ACHN (cell line): ENCODE measurements at regions not wholly inside any gene's neighbourhood (a gene's known extent, or its start where the extent isn't known, plus 50 kb on each side); places are given as distances from the start of the nearest gene placed in this dataset.

ENCODE experiments used
- DNase-seq: peaks from one replicate; pipeline ENCODE4 v3.0.0-alpha.2; 2015
- in situ Hi-C: cut with HindIII; loops from 2 replicates; pipeline ENCODE4 v1.10.0; 2017; ENCODE audit warnings: low sequenced_read_pairs, low pct_ligation_motif_present, low pct_unique_long_range_greater_than_20kb

DNA sequence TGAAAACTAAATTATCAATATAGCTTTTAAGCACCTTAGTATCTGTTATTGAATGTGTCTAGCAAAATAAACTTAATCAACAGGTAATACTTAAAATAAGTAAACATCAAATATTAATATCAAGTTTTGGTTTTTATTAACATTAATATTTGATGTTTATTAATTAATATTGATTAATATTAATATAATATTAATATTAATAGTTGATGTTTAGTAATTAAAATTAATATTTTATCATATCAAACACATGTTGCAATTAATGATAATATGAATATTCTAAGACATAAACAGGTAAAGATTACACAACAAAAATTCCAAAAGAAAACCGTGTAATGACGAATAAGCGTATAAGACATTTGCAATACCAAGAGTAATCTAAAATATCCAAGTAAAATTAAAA, 222.8 kb upstream of the PRR20A start:
- no peak for DNase-seq
- in situ Hi-C loops, result no loop called here

- no peak for DNase-seq
- in situ Hi-C loops, result no loop called here
These were observed 217.0 kb upstream of the PRR20A start for GRCh38 chr13:56923626-56924140.

- no peak for DNase-seq
- in situ Hi-C loops, result no loop called here
These were observed 216.3 kb upstream of the PRR20A start for GRCh38 chr13:56924401-56924800.

DNA sequence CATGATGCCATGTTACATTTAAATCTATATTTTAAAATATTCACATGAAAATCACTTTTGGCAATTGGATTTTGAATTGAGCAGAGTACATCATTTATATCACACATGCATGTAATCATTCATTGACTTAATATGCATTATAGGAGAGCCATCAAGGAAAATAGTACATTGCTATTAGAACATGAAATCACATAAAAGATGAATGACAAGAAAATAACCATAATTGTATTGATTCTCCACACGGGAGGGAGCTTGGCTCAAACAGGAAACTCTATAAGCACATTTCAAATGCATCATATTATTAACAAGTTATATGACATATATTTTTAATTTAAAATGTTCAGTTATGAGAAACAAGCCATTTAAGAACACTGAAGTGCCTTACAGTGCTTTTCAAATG, 208.6 kb upstream of the PRR20A start:
- in situ Hi-C loops, result no loop called here

DNA sequence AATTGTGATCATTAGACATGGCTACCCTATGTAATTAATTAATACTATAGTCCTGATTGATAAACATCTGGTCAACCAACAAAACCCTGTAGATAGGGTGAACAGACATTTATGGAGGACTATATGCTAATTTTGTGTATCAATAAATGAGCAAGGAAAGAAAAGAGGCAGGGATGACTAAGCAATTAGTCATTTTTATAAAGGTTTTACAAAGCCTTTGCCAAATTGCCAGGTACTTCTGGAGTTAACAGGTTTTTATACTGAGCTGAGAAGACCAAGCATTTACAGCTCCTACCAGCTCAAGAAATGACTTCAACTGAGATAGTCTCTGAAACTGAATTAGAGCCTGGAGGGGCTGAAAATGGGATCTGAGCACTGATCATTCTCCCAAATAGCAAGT, 186.8 kb upstream of the PRR20A start:
- in situ Hi-C loops, result no loop called here
- DNase-seq, result no peak

More for the DNA sequence above, 208.6 kb upstream of the PRR20A start:
- DNase-seq, result no peak

DNA sequence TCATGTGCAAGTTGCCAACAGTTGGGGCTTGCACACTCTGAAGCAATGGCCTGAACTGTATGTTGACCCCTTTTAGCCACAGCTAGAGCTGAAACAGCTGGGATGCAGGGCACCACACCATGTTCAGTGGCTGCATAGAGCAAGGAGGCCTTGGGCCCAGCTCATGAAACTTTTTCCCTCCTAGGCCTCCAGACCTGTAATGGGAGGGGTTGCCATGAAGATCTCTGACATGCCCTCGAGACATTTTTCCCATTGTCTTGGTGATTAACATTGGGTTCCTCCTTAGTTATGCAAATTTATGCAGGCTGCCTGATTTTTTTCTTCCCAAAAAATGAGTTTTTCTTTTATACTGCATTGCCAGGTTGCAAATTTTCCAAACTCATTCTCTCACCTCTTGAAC, 165.1 kb upstream of the PRR20A start:
- no peak for DNase-seq
- in situ Hi-C loops, result no loop called here

- DNase-seq, result no peak
- in situ Hi-C loops, result no loop called here
These were observed 159.9 kb upstream of the PRR20A start for GRCh38 chr13:56980856-56981255.

DNA sequence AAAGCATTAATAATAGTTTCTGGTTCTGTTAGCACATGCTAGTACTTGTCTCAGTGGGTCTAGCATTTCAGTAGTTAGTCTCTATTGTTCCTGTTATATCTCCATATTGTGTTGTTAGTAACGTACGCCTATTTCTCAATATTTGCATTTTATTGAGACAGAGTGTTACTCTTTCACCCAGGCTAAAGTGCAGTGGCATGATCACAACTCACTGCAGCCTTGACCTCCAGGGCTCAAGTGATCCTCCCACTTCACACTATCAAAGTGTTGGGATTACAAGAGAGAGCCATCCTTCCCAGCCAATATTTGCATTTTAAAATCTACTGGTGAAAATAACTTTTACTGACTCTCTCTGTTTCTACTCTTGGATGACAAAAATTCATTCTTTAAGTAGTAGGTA, 154.6 kb upstream of the PRR20A start:
- in situ Hi-C loops, result no loop called here
- no peak for DNase-seq

DNA sequence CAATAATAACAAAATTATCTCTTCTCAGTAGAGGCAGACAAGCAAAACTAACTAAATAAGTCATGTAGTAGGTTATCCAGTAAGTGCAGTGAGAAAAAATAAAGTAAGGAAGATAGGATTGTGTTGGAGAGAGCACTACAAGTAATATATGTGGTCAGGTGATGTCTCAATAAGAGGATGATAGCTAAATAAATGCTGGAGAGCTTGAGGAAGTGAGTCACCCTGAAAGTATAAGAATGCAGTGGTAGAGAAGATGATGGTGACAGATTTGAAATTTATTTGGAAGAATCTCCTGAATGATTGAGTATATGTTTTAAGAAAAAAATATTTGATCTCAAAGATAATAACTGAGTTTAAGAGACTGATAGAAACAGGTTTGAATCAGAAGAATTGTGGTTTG, 152.2 kb upstream of the PRR20A start:
- in situ Hi-C loops, result no loop called here
- DNase-seq, result no peak

- in situ Hi-C loops, result no loop called here
- no peak for DNase-seq
These were observed 137.0 kb upstream of the PRR20A start for GRCh38 chr13:57003682-57004081.

DNA sequence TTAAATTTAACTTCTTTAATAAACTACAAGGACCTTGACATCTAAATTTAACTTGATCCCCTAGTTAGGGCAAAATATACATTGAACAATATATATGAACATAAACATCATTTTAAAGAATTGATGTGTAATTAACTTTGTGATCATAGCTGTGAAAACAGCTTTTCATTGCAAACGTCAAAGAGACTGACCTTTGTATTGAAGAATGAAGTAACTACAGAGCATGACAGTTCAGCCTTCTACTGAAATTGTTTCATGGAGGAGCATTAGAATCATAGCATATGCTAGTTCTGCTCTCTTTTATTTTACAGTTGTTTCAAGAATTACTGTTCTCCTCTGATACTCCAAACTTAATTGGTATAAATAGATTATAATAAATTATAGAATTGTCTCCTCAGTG, 123.4 kb upstream of the PRR20A start:
- in situ Hi-C loops, result no loop called here
- no peak for DNase-seq

- in situ Hi-C loops, result no loop called here
These were observed 121.8 kb upstream of the PRR20A start for GRCh38 chr13:57018915-57019314.

DNA sequence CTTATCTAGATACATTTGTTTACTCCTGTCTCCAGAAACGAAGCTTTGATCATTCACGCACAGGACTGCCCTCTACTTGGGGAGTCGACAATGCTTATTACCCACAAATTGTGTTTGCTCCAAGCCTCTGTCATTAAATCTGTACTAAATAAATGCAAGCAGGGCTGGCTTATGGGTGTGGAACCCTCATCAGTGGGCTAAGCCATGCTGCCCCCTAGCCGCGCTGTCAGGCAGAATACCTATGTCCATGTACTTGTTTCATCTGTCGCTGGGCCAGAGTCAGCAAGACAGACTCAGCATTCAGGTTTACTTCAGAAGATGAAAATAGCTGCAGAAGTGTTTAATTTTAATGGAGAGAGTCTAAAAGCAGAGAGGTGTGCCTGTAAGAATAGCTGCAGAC, 110.0 kb upstream of the PRR20A start:
- no peak for DNase-seq
- in situ Hi-C loops, result no loop called here

More at GRCh38 chr13:57018915-57019314, 121.8 kb upstream of the PRR20A start:
- DNase-seq, result no peak

GRCh38 chr13:57036290-57036689, 104.4 kb upstream of the PRR20A start:
- in situ Hi-C loops, result no loop called here

DNA sequence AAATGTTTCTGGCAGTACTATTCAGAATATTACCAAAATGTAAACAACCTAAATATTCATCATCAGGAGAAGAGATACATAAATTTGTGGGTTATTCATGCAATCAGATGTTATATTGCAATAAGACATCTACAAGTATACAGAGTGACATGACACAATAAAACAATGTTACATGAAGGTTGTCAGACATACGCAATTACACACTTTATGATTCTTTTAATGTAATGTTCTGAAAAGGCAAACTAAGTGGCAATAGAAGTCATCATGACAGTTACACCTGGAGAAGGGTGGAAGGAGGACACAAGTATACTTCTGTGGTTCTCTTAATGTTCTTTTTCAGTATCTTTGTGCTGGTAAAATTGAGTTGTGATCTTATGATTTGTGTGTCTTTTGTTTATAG, 95.8 kb upstream of the PRR20A start:
- no peak for DNase-seq
- in situ Hi-C loops, result no loop called here

More at GRCh38 chr13:57036290-57036689, 104.4 kb upstream of the PRR20A start:
- no peak for DNase-seq

DNA sequence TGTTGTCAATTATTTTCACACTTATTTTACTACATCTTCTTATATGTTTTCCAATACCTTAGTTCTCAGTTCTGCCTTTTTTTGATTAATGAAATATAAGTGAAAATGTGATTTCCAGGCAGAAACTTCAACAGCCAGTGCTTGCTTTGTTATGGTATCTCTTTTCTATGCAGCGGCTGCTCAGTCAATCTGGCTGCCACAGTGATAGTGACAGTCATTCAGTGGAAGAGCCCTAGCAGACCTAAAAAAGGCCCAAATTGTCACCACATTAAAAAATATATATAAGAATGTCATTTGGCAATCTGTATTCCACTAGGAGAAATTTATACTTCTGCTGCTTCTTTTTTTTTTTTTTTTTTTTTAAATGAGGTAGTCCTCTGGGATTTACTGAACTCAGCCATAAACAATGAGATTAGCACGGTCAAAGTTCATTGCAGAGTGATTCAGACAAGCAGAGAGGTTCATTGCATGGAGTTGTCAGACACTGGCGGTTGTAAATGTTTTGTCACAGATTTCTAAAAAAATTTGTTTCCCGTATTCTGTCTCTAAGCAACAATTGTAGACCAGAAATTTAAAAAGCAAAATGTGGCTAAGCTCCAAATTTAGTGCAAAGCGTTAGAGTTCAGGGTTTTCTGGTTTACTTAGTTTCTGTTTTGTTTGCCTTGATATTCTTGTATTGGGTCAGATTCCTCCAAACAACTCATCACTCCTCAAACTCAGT, 94.7 kb upstream of the PRR20A start:
- no peak for DNase-seq
- in situ Hi-C loops, result no loop called here

DNA sequence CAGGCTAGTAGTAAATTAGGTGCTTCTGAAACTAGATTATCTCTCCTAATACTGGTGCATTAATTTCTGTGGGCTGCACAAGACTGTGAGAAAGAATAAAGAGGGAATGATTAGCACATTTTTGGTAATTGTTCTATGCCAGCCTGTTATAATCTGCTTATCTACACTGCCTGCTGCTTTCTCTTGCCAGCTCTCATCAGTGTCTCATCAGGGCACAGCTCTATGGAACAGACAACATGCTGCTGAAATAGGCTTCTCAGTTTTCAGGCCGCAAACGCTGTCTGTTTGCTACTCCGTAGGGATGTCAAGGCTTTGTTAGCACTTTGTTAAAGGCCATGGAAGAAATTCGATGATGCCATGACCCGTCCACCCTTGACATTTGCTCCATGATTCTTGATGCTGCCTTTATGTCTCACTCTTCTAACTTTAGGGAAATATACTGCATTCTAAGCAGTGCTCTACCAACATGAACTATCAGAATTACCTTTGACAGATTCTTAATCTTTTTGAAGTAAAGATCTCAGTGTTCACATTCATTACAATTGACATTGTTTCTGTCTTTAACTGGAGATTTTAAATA, 84.0 kb upstream of the PRR20A start:
- DNase-seq, result no peak
- in situ Hi-C loops, result no loop called here

DNA sequence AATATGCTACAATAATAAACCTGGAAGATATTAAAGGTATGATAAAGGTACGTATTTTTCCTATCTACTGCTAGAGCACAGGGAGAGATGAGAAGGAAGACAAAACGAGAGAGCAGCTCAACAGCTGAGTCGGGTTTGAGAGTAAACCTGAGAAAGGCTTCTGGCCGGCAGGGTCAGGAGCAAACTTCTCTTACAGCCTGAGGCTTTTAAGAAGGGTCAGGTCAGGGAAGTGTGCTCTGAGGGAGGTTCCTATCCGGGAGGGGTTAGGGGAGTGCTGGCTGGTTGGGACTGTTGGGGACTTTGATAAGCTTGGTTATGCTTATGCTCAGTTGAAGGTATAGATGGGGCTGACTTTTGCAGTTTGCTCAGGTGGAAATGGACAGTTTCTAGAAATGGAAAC, 77.7 kb upstream of the PRR20A start:
- in situ Hi-C loops, result no loop called here

GRCh38 chr13:57073983-57074382, 66.7 kb upstream of the PRR20A start:
- DNase-seq, result no peak
- in situ Hi-C loops, result no loop called here

More for the DNA sequence above, 77.7 kb upstream of the PRR20A start:
- no peak for DNase-seq

DNA sequence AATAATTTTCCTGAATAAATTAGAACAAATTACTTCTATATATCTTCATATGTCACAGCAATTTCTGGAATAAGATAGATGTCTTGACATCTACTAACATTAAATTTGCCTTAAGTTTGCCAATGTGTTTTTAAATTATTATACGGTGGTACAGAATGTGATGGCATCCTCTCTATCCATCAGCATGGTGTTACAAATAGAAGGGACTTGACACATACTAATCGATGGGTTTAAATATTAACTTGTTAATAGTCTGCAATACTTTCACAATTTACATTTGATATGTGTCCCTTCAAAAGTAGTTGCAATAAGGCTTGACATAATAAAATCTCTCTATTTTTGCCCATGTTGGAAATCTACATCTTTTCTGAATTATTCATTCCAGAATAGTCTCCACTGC, 65.1 kb upstream of the PRR20A start:
- in situ Hi-C loops, result no loop called here
- no peak for DNase-seq
